AG10803 (cell line): ENCODE measurements at regions not wholly inside any gene's neighbourhood (a gene's known extent, or its start where the extent isn't known, plus 50 kb on each side); places are given as distances from the start of the nearest gene placed in this dataset.
"Not testable (repeated sequence)": the region's sequence is repeated elsewhere in the genome, so short reads cannot be mapped to it uniquely, and the experiment has no call there.

ENCODE experiments used
- DNase-seq: peaks from one replicate; pipeline ENCODE4 v3.0.0; 2010; ENCODE audit warnings: low read depth
- H3K4me3 ChIP-seq: 2 replicates; pipeline ENCODE4 v1.5.1; 2011; ENCODE audit warnings: mild to moderate bottlenecking, low read length, control low read depth
- CTCF ChIP-seq: conservative IDR thresholded peaks from 2 replicates; pipeline ENCODE4 v1.5.1; 2011; ENCODE audit warnings: mild to moderate bottlenecking, low read length, control low read depth, inconsistent platforms

GRCh38 chr21:41576013-41576615 lies 68.2 kb upstream of the TMPRSS2 start:
- DNase-seq, result no peak
- no peak for TF ChIP-seq CTCF
- H3K4me3 ChIP-seq, result no peak overlapping the region

GRCh38 chr21:41573902-41574690 lies 66.1 kb upstream of the TMPRSS2 start:
- no peak for TF ChIP-seq CTCF
- DNase-seq, result no peak

GRCh38 chr21:41571938-41572510 lies 64.1 kb upstream of the TMPRSS2 start:
- no peak for DNase-seq
- H3K4me3 ChIP-seq, result no peak overlapping the region
- no peak for TF ChIP-seq CTCF

More at GRCh38 chr21:41573902-41574690, 66.1 kb upstream of the TMPRSS2 start:
- no peak overlapping the region for H3K4me3 ChIP-seq

- no peak overlapping the region for H3K4me3 ChIP-seq
- no peak for TF ChIP-seq CTCF
- no peak for DNase-seq
Measured at GRCh38 chr21:41570791-41571355, 62.9 kb upstream of the TMPRSS2 start.

- DNase-seq, result no peak
- TF ChIP-seq CTCF, result no peak
Measured at GRCh38 chr21:41568606-41569385, 60.8 kb upstream of the TMPRSS2 start.

GRCh38 chr21:41567901-41568510 lies 60.0 kb upstream of the TMPRSS2 start:
- no peak for DNase-seq
- no peak overlapping the region for H3K4me3 ChIP-seq
- TF ChIP-seq CTCF, result no peak

More at GRCh38 chr21:41568606-41569385, 60.8 kb upstream of the TMPRSS2 start:
- H3K4me3 ChIP-seq, result no peak overlapping the region

- not testable (repeated sequence) for H3K4me3 ChIP-seq, DNase-seq
Measured at GRCh38 chr21:41567237-41567636, 59.3 kb upstream of the TMPRSS2 start.
